Ishikawa (cell line): ENCODE measurements at regions not wholly inside any gene's neighbourhood (a gene's known extent, or its start where the extent isn't known, plus 50 kb on each side); places are given as distances from the start of the nearest gene placed in this dataset.

Experiments used
- CEBPB ChIP-seq: IDR thresholded peaks from 2 replicates; pipeline ENCODE4 v1.6.1; 2012
- CREB1 ChIP-seq: IDR thresholded peaks from 2 replicates; pipeline ENCODE4 v1.6.1; 2012; ENCODE audit warnings: low read depth
- EGR1 ChIP-seq: IDR thresholded peaks from 2 replicates; pipeline ENCODE4 v1.6.1; 2012
- EP300 ChIP-seq: IDR thresholded peaks from 2 replicates; pipeline ENCODE4 v1.6.1; 2012; ENCODE audit warnings: borderline replicate concordance
- FOXM1 ChIP-seq: IDR thresholded peaks from 2 replicates; pipeline ENCODE4 v1.6.1; 2012; ENCODE audit warnings: low read depth, borderline replicate concordance
- NFIC ChIP-seq: IDR thresholded peaks from 2 replicates; pipeline ENCODE4 v1.6.1; 2012
- RAD21 ChIP-seq: IDR thresholded peaks from 2 replicates; pipeline ENCODE4 v1.6.1; 2012; ENCODE audit warnings: low read depth
- TAF1 ChIP-seq: IDR thresholded peaks from 2 replicates; pipeline ENCODE4 v1.6.1; 2012; ENCODE audit warnings: low read depth, mild to moderate bottlenecking
- TCF12 ChIP-seq: IDR thresholded peaks from 2 replicates; pipeline ENCODE4 v1.6.1; 2012; ENCODE audit warnings: low read depth
- TEAD4 ChIP-seq: IDR thresholded peaks from 2 replicates; pipeline ENCODE4 v1.6.1; 2012
- YY1 ChIP-seq: IDR thresholded peaks from 2 replicates; pipeline ENCODE4 v1.6.1; 2012; ENCODE audit warnings: low read depth
- ZBTB7A ChIP-seq: IDR thresholded peaks from 2 replicates; pipeline ENCODE4 v1.6.1; 2012; ENCODE audit warnings: low read depth
- TF ChIP-seq, protein P1 (sequence below): IDR thresholded peaks from 2 replicates; pipeline ENCODE4 v1.6.1; 2012
- TF ChIP-seq, protein P2 (sequence below): IDR thresholded peaks from 2 replicates; pipeline ENCODE4 v1.6.1; 2012; ENCODE audit warnings: low read depth, mild to moderate bottlenecking
- TF ChIP-seq, protein P3 (sequence below): IDR thresholded peaks from 2 replicates; pipeline ENCODE4 v1.6.1; 2012

DNA sequence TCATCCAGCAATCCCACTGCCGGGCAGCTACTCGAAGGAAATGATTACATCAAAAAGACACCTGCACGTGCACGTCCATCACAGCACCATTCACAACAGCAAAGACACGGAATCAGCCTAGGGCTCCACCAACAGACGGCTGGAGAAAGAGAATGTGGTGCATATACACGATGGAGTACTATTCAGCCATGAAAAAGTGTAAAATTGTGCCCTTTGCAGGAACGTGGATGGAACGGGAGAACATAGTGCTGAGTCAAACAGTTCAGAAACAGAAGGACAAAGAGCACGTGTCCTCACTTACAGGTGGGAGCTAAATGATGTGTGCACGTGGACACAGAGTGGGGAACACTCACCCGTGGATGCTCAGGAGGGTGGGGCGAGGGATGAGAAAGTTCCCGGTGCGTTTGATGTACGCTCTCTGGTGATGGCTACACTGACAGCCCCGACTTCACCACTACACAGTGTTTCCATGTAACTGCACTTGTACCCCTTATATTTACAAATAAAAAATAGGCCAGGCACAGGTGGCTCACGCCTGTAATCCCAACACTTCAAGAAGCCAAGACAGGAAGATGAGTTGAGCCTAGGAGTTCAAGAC, 92.0 kb downstream of the PDGFA start:
- no peak for TF ChIP-seq CREB1

DNA sequence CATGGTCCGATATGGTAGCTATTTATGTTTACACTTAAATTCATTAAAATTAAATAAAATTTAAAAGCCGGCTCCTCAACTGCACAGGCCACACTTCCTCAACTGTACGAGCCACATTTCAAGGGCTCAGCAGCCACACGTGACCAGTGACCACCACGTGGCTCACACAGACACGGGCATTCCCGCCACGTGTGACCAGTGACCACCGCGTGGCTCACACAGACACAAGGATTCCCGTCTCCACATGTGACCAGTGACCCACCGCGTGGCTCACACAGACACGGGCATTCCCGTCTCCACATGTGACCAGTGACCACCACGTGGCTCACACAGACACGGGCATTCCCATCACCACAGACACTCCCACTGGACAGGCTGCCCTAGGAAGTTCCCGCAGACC, 91.3 kb downstream of the PDGFA start:
- TF ChIP-seq RAD21 (no peak), EGR1 (no peak), ZBTB7A (no peak), EP300 (no peak), TAF1 (no peak)
- TF ChIP-seq, protein P1, sequence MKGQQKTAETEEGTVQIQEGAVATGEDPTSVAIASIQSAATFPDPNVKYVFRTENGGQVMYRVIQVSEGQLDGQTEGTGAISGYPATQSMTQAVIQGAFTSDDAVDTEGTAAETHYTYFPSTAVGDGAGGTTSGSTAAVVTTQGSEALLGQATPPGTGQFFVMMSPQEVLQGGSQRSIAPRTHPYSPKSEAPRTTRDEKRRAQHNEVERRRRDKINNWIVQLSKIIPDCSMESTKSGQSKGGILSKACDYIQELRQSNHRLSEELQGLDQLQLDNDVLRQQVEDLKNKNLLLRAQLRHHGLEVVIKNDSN, result no peak

DNA sequence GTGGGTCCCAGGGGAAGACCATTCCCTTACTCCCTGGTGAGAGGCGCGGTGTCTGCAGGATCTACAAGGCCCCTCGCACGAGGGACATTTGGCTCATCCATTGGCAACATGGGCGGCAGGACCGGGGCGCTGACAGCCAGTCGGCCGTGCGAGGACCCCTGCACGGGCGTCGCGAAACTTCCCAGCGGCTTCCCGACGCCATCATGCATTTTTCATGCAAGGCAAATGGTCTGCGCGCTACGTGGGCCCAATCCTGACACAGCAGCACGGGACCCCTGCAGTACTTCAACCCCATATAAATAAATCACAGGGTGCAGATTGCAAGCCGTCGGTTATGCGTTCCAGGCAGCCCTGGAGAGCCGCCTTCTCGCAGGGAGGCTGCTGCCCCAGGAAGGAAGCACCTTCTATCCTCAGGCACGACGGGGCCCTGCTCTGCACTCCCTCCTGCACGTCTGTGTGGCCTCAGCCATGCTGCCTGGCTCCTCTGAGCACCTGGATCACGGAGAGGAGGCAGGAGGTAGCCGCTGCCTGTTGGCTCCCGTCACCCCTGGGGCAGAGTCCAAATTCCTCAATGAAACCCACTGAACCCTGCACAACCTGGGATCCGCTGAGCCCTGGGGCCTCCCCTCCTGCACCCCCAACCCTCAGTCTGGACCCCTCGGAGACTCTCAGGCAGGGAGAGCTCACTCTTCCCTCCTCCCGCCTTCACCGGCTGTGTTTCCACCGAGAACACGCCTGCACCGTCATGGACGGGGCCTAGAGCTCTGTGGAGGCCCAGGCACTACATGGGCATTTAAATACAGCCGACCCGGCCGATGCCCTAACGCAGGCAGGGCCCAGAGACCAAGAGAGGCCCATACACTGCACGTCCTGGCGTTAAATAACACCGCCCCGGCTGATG, 90.5 kb downstream of the PDGFA start:
- TF ChIP-seq YY1 (no peak), TCF12 (no peak), TAF1 (no peak), CREB1 (no peak), CEBPB (no peak), ZBTB7A (no peak), EGR1 (no peak), EP300 (no peak), FOXM1 (no peak)
- TF ChIP-seq, protein P1, result no peak
- TF ChIP-seq, protein P2, sequence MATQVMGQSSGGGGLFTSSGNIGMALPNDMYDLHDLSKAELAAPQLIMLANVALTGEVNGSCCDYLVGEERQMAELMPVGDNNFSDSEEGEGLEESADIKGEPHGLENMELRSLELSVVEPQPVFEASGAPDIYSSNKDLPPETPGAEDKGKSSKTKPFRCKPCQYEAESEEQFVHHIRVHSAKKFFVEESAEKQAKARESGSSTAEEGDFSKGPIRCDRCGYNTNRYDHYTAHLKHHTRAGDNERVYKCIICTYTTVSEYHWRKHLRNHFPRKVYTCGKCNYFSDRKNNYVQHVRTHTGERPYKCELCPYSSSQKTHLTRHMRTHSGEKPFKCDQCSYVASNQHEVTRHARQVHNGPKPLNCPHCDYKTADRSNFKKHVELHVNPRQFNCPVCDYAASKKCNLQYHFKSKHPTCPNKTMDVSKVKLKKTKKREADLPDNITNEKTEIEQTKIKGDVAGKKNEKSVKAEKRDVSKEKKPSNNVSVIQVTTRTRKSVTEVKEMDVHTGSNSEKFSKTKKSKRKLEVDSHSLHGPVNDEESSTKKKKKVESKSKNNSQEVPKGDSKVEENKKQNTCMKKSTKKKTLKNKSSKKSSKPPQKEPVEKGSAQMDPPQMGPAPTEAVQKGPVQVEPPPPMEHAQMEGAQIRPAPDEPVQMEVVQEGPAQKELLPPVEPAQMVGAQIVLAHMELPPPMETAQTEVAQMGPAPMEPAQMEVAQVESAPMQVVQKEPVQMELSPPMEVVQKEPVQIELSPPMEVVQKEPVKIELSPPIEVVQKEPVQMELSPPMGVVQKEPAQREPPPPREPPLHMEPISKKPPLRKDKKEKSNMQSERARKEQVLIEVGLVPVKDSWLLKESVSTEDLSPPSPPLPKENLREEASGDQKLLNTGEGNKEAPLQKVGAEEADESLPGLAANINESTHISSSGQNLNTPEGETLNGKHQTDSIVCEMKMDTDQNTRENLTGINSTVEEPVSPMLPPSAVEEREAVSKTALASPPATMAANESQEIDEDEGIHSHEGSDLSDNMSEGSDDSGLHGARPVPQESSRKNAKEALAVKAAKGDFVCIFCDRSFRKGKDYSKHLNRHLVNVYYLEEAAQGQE, result no peak

DNA sequence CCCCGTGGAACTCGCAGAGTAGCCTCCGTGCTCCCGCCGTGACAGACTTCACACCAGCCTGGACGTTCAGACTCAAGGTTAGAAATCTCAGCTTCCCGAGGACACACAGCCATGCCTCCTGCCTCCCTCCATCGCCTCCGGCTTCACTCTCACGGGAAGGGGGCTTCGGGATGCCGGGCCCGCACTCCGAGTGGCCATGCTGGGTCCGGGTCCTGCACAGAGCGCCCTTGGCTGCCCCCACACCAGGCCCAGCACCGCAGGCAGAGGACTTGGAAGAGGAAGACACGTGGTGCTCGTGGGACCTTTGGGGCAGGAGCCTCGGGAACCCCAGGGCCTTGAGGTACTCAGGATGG, 89.8 kb downstream of the PDGFA start:
- TF ChIP-seq RAD21, result no peak
- no peak for TF ChIP-seq TEAD4
- no peak for TF ChIP-seq FOXM1
- TF ChIP-seq TAF1, result no peak
- no peak for TF ChIP-seq CEBPB
- no peak for TF ChIP-seq EP300
- TF ChIP-seq ZBTB7A, result no peak
- TF ChIP-seq, protein P1, result no peak
- no peak for TF ChIP-seq YY1
- no peak for TF ChIP-seq EGR1
- TF ChIP-seq CREB1, result no peak
- TF ChIP-seq, protein P2, result no peak

DNA sequence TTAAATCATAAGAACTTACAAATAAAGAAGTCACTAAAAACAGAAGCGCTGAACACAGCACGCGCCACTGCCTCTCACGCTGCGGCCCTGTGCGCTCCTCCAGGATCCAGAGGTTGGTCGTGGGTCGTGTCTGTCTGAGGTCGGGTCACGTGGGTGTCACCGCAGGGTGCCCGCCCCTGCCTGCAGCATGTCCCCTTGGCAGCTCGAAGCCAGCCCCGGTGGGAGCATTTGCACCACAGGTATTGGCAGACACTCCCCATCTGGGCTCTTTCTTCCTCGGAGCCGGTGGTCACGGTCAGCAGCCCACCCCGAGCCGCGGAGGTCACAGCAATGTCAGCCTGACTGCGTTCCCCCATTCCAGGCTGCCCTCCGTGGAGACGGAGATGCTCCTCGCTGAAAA, 88.6 kb downstream of the PDGFA start:
- no peak for TF ChIP-seq EGR1

DNA sequence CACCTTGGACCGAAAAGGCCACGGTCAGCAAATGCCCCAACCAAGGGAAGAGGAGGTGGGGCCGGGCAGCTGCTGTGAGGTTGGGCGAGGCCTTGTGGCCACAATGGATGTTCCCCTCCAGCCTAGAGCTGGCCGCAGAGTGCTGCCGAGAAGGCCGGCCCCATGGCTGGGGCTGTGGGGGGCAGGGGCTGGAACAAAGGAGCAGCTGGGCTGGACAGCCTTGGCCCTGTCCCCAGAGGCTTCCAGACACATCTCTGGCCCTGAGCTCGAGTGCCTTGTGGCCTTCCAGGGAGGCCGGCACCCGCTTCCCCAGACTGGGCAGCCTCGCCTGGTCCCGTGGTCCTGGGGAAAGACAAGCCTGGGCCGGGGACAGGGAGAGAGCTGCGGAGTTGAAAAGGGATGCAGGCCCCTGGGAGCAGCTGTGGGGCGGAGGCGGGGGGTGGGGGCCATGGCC, 88.0 kb downstream of the PDGFA start:
- TF ChIP-seq TAF1, result no peak
- no peak for TF ChIP-seq YY1
- TF ChIP-seq RAD21, result no peak
- TF ChIP-seq, protein P2, result no peak
- no peak for TF ChIP-seq TEAD4
- TF ChIP-seq EP300, result no peak
- TF ChIP-seq ZBTB7A, result no peak
- no peak for TF ChIP-seq FOXM1
- TF ChIP-seq, protein P3, sequence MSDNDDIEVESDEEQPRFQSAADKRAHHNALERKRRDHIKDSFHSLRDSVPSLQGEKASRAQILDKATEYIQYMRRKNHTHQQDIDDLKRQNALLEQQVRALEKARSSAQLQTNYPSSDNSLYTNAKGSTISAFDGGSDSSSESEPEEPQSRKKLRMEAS, result no peak
- no peak for TF ChIP-seq EGR1
- no peak for TF ChIP-seq TCF12
- TF ChIP-seq, protein P1, result no peak
- TF ChIP-seq CEBPB, result no peak
- no peak for TF ChIP-seq NFIC
- TF ChIP-seq CREB1, result no peak
